Vagina (tissue), 2 donors: ENCODE measurements at regions not wholly inside any gene's neighbourhood (a gene's known extent, or its start where the extent isn't known, plus 50 kb on each side); places are given as distances from the start of the nearest gene placed in this dataset.

Source experiments
- POLR2A ChIP-seq, 2 donors: fragments of 450-650 bp; IDR thresholded peaks; one replicate each; pipeline ENCODE4 v1.6.1; 2017; ENCODE audit warnings: antibody characterized with exemption in 2 of 2, mild to moderate bottlenecking in 2 of 2, moderate library complexity in 2 of 2
- POLR2AphosphoS5 ChIP-seq, 2 donors: sonication (generic); formaldehyde crosslinking; IDR thresholded peaks; one replicate each; pipeline ENCODE4 v1.9.0; 2017; ENCODE audit warnings: antibody characterized with exemption in 2 of 2, mild to moderate bottlenecking in 2 of 2, low read depth in 1 of 2; ENCODE audit not compliant: insufficient read depth in 1 of 2
- TF ChIP-seq, protein P1 (sequence below), 3 experiments: fragments of 450-650 bp in 2 of 3; fragments of 200-600 bp in 1 of 3; sonication (generic) in 1 of 3; IDR thresholded peaks; one replicate each; pipeline ENCODE4 v1.5.1; 2017 to 2019; ENCODE audit warnings: antibody characterized with exemption in 3 of 3, mild to moderate bottlenecking in 2 of 3, moderate library complexity in 2 of 3

- TF ChIP-seq POLR2AphosphoS5 (IDR thresholded peaks at IDR 0.05; ENCODE audit: insufficient read depth in 1 of 2, low read depth in 1 of 2) (no peak), POLR2A (IDR thresholded peaks at IDR 0.05) (no peak)
- TF ChIP-seq, protein P1, sequence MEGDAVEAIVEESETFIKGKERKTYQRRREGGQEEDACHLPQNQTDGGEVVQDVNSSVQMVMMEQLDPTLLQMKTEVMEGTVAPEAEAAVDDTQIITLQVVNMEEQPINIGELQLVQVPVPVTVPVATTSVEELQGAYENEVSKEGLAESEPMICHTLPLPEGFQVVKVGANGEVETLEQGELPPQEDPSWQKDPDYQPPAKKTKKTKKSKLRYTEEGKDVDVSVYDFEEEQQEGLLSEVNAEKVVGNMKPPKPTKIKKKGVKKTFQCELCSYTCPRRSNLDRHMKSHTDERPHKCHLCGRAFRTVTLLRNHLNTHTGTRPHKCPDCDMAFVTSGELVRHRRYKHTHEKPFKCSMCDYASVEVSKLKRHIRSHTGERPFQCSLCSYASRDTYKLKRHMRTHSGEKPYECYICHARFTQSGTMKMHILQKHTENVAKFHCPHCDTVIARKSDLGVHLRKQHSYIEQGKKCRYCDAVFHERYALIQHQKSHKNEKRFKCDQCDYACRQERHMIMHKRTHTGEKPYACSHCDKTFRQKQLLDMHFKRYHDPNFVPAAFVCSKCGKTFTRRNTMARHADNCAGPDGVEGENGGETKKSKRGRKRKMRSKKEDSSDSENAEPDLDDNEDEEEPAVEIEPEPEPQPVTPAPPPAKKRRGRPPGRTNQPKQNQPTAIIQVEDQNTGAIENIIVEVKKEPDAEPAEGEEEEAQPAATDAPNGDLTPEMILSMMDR (IDR thresholded peaks at IDR 0.05) = no peak
Observed at GRCh38 chr2:224104668-224105386, 65.7 kb upstream of the SERPINE2 start.
